NCI-H1694 treated with DMSO at 0.1 percent for 48 hours (cell line): ENCODE measurements at regions not wholly inside any gene's neighbourhood (a gene's known extent, or its start where the extent isn't known, plus 50 kb on each side); places are given as distances from the start of the nearest gene placed in this dataset.

Source experiments
- DNase-seq: peaks from one replicate; lab custom pipeline; 2025; lab: John Stamatoyannopoulos, UW

DNA sequence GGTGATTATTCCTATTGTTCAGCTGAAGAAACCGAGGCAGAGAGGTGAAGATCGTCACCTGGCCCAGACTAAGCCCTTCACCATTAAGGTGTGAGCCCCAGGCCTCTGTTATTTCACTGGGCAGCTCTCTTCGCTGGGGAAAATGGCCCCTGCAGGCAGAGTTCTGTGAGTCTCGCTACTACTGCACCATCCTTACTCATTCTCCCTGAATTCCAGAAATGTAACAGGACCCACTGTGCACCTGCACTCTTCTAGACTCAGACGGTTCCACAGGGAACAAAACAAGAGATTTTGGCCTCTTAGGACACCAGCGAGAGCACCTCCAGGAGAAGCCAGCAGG, 147.7 kb upstream of the GLI2 start:
- DNase-seq: no peak

DNA sequence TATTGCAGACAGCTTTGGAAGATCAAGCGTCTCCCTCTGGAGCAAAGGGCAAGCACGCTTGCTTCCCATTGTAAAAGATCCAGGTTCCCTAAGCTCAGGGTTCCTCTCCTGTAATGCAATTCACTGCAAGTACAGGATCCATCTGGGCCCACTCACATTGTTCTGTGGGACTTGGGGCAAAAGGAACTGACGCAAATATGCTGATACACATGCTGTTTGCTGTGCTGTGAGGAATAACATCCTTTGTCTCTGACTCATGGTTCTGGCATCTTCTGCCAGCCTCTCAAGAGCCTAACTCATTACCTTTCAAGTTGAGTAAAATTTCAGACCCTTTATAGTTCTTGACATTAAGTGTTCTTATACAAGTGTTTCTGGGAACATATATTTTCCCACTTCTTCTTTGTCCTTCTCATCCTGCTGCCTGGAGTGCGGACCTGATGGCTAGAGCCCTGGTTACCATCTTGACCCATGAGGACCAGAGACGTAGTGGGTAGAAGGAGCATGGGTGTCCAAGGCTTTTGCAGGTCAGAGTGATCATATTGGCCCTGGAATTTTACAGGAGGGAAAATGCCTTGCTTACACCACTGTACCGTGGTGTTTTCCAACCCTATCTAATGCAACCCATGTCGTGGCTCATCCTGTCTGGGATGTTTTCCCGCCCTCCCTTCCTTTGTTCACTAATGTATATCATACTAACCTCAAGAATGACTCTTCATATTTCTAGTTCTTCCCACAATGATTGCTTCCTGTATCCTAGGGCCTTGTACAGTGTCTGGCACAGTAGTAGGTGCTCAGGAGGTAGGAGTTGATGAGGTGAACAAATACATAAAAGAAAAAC, 145.7 kb upstream of the GLI2 start:
- DNase-seq: no peak

DNA sequence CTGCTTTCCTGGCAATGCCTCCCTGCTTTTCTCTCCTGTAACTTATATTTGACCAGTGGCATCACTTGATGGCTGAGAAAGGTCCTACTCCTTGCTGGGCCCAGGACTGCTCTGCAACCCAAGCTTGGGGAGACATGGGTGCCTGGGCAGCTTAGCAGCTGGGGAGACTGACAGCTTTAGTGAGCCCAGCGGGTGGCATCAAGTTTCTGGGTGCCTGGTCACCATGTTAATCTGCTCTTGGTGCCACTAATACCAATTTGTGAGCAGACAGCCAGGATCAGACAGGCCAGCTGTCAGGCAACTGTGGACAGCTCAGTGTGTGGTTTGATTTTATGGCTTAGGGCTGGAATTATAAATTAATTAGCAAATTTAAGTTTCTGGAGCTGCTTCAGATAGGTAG, 144.8 kb upstream of the GLI2 start:
- DNase-seq: no peak

DNA sequence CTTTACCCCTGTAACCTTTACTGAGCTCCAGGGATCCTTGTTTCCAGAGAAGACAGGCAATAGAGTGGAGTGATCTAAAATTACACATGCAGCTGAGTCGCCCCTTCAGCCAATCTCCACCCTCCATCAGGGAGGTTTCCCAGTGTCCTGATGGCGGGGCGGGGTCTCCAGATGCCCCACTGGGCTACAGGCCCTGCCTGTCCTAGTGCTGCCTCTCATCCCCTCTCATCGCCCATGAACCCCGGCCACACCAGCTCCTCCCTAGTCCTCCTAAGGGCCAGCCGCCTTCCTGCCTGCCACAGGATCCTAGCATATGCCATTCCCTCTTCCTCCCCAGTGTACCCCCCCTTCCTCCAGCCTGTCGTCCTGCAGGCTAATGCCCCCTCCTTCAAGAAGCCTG, 144.1 kb upstream of the GLI2 start:
- no peak for DNase-seq

DNA sequence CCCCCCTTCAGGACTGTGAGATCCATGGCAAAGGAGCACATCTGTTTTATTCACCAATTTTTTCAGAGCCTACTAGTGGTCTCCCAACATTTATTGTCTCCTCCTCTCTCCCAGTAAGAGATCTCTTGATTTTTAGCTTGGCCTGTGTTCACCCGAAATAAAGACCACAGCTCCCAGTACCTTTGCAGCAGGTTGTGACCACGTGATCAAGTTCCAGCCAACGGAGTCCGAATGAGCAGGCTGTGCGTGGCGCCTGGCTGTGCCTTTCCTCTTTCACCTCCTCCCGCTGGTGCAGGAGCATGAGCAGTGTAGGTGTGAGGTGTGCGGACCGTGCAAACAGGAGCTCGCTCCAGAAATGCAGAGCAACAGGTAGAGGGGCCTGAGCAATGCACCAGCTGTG, 143.6 kb upstream of the GLI2 start:
- DNase-seq: no peak

DNA sequence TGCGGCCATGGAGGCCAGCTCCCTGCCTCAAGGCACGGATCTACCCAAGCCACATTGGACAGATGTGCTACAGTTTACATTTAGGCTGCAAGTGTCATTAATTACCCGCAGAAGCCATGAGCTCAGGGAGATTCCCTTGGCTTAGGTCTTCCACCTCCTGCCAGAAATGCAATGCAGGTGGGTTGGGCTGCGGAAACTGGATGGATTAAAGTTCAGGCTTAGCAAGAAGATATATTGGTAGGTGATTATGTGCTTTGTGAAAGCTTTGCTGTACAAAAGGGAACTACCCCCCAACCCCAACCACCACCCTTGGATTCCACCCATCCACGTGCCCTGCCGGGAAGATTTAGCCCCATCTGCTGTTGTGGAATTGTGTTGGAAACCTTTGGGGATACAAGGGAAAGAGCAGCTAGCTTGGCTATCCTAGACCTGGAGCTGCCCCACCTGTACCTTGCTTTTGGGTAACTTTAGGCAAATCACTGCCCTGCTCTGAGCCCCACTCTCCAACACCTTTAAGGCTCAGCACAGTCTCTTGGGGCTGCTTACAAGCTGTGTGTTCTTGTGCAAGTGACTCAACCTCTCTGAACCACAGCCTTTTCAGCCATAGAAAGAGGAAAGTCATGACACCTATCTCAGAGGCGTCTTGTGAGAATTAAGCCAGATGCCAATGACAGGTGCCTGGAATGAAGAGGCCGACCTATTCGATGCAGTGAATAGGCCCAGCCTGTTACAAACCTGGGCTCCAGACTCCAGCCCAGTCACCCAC, 141.6 kb upstream of the GLI2 start:
- DNase-seq: no peak

DNA sequence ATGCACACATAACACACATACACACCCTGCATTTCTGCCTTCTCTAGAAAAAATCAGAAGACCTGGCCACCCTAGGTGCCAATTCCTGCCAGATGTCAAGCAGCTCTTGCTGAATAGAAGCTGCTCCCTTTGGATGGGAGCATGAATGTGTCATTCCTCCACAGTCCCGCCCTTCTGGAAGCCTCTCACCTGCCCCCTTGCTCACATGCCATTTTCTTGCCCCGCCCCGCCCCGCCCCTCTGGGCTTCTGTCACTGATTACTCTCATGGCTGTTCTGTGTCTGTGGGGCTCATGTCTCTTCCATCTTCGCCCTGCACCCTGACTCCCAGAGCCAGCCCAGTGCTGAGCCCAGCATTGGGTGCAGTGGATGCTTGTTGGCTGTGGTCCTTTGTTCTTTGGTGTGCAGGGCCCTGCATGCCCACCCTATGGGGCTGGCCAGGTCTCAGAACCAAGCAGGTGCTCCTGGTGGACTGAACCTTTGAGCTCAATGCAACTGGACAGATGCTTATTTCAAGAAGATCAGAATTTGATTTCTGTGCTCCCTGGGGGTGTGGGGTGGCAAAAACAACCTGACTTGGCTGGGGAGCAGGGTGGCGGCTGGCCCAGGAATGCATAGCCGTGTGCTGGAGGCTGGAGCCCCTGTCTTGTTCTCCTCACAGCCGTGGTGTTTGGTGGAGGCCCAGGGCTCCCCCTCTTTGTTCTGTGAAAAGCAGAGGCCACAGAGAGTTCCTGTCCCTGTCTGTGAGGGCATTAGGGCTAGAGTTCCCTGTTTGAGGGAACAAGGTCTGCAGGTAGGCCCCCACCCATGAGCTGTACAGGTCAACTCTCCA, 140.6 kb upstream of the GLI2 start:
- peak; percentile 7 for DNase-seq

DNA sequence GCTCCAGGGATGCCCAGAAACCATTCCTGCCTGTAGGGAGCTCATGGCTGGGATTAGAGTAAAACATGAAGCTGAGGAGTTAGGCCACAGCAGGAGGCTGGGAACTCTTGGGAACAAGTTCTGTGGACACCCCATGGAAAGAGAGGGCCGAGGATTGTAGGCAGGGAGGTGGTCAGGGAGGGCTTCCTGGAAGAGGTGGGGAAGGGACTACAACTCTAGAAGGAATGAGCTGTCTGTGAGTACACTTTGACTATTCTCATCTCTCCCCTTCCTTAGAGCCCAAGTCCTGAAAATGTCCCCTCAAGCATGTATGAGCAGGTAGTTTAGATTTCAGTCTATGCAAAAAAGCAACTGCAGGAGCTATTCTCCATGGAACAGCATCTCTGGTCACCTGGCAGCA, 139.9 kb upstream of the GLI2 start:
- no peak for DNase-seq

DNA sequence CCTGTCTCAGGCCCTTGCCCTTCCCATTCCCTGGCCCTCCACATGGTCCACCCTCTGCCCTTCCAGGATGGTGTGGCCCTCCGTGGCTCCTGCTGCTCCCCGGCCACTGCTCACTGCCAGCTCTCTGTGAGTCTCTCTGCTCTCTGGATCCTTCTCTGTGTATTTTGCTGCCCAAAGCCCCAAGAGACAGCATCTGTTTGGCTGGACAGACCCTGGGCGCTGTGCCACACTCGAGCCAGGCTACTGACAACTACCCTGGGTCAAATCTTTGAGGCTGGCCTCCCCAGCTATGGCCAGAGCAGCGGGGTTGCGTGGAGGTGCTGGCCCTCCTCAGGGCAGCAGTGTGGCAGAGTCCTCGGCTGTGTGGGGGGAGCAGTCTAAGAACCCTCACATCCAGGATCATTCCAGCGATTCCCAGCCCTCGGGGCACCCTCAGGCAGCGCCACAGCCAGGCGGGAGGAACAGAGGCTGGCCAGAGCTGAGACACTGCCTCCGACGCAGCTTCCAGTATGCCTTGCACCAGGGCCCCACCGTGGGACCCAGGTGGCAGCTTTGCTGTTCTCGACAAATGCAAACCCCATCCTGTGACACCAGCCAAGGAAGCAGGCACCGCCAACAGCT, 139.4 kb upstream of the GLI2 start:
- DNase-seq: peak; percentile 42

DNA sequence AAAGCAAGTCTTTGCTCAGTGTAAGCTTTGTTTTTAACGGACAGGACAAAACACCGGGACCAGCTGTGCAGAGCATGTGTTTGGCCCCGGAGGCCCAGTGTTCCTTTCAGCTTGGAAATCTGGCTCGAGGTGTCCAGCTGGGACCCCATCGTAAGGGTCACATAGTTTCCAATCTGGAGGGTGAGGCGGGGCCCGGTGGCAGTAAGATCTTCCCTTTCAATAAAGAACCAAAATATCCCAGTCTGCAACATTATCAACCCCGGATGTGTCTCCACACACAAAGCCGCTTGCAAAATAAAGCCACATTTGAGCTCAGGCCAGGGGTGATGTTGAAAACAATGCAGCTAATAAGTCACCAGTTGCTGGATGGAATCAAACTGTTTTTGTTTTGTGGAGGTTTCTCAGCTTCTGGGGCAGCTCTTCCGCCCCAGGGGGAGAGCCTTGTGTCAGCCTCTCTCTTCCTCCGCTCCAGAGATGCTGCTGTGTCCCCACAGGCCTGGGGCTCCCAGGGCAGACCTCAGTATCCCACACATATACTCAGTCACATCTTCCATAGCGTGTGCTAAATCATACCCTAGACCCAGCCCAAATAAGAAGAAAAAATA, 138.6 kb upstream of the GLI2 start:
- peak; percentile 42 for DNase-seq

DNA sequence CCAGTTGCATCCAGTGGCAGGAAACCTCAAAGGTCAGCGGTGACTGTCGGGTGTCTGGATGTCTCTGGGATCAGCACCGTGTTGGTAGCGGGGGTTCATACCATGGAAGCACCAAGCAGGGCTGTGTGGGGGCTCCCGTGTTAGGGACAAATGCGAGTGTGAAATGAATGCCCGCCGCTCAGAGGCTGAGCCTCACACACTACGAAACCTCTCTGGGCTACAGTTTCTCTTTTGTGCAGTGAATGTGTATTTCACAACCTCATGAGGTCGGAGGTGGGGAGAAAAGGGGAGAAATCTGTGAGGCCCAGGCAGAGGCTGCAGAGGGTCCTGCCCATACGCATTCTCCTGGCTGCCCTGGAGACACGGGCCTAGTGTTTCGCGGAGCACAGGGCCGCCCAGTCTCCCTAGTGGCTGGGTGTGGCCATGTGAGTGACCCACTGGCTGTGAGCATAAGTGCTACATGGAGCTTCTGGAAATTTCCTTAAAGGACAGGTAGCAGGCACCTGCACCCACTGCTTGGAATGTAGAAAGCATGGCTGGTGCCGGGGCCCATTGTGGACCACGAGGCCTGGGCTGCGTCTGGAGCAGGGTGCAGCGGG, 138.0 kb upstream of the GLI2 start:
- DNase-seq: no peak

DNA sequence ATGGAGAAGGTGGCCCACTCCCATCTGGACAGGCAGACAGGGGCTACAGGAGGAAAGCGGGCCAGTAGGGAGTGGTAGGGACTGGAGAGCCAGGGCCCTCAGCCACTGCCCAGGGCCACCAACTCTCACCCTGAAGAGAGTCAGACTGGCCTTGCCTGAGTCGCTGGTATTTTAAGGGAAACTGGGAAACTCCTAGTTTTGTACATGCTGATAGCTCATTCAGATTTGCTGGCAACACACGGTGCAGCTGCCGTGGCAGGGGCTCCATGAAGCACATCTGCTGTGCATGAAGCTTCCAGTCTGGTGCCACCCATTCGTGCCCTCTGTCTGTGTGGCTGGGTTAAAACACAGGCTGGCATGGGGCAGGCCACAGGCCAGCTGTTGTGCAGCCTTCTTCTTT, 137.3 kb upstream of the GLI2 start:
- DNase-seq: peak; percentile 66

DNA sequence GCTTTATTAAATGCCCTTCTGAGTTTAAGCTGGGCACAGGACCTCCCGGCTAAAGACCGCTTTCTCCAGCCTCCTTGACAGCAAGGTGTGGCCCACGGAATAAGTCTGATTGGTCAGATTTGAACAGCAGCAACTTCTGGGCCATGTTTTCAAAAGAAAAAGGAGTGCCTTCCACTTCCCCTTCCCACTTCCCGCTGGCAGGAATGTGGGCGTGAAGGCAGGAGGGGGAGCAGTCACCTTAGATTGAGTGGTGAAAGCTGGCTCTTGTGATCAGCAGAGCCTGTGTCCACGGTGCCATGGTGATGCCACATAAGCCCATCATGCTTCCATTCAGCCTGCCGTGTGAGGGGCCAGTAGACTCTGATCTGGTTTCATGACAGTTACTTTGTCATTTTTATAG, 136.6 kb upstream of the GLI2 start:
- DNase-seq: no peak

DNA sequence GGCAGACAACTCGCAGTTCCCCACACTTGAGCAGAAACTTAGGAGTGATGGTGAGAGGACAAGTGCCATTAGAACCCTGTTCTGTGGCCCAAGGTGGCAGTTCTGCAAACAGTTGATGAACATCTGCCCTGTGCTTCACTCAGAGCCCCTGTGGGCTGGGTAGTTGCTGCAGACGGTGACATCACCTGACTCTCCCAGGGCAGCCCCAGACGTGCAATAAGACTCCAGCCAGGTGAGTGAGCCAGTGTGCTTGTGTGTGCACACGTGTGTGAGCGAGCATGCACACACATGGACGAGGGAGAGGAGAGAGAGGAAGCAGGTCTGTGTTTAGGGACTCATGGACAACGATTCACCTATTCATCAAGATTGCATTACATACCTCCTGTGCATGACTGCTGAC, 136.0 kb upstream of the GLI2 start:
- DNase-seq: no peak

DNA sequence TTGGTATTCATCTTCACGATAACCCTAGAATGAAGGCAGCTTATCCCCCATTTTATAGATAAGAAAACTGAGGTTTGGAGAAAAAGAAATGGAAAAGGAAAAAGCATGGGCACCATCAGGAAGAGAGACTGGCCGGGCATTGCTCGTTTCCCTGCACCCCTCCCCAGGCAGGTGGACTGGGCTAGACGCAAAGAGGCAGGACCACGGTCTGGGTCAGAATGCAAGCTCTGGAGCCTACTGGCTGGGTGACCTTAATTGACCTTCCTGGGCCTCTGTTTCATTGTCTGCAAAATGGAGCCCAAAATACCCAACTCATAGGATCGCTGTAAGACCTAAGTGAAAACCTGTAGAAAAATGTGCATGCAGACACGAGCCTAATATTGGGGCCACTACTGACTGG, 135.3 kb upstream of the GLI2 start:
- no peak for DNase-seq

DNA sequence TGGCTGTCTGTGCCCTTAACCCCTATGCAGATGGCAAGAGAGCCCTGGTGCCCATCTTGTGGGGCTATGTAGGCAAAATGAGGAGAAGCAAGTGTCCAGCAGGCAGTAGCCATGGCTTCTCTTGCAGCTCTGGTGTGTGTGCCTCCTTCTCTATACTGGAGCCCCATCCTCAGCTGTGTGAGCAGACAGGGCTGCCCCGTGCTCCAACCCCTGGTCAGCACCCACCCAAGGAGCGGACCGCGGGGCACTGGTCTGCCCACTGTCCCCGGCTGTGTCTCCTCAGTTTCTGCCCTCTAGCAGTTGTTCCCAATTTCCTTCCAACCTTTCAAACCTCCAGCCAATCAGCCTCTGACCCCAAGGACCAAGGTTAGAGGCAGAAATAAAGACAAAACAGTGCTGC, 134.9 kb upstream of the GLI2 start:
- DNase-seq: no peak

DNA sequence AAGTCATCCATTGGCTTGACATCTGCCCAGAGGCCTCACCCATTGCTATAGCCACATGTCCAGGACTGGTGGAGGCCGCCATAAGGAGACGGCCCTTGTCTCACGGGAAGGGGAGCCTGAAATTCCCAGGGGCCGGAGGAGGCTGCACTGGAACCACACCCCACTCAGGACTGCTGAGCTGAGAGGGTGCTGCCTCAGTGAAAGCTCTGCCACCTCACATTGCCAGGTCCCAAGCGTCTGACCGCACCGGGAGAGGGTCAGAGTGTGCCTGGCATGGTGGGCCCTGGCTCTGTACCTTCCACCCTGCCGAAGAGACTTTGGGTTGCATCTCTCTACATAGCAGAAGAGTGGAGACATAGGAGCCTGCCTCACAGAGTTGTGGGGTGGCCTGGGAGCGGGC, 134.1 kb upstream of the GLI2 start:
- DNase-seq: no peak

DNA sequence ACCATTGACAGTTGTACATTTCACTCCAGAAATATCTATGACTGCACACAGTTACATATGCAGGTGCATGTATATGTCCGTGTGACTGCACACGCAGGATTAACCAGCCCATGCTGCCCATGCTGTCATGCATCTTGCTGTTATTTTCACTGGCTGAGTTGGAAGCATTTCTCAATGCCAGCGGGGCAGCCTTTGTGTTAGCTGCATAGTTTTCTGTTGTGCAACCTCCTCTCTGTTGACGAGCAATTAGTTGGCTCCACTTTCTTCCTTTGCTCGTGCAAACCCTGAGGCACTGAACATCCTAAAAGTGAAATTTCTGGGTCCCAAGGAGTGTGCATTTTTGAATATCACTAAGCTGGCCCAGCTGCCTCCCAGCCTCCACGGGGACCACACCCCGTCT, 133.4 kb upstream of the GLI2 start:
- DNase-seq: no peak

DNA sequence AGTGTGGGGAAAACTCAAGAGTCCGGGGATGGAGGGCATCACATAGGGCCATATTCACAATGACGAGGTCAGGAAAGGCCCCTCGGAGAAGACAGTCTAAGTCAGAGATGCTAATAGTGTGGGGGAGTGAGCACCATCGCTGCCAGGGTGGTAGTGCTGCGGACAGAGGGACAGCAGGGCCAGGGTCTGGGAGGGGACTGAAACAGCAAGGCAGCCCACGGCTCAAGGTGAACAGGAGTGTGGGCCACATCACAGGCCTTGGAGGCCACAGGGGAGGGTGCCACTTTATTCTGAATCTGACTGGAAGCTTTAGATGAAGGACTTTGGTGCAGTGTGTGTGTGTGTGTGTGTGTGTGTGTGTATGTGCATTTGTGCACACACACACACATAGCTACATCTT, 130.9 kb upstream of the GLI2 start:
- no peak for DNase-seq

DNA sequence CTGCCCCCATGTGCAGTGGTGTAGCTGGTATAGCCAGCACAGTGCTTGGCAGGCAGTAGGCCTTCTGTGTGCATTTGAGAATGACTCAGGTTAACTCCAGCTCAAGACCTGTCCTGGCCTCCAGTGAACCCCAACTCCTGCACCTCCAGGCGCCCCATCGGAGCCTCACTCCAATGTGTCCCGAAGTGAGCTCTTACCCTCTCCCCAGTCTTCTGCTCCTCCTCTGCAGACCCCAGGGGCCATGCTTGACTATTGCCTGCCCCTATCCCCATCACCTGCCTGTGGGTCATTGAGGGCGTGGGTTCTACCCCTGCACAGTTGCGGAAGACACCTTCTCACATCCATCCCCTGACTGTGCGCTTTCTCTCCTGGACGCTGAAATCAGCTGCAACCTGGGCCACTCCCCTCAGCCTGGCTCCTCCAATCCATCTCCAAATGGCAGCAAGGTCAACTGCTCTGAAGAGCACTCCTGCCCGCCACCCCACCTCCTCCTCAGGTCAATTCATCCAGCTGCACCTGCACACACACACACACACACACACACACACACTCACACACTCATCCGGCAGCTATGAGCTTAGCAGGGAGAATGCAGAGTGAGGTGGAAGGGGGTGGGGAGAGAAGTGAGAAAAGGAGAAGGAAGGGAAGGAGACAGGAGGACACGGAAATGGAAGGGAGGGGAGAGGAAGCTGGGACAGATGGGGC, 130.3 kb upstream of the GLI2 start:
- no peak for DNase-seq

DNA sequence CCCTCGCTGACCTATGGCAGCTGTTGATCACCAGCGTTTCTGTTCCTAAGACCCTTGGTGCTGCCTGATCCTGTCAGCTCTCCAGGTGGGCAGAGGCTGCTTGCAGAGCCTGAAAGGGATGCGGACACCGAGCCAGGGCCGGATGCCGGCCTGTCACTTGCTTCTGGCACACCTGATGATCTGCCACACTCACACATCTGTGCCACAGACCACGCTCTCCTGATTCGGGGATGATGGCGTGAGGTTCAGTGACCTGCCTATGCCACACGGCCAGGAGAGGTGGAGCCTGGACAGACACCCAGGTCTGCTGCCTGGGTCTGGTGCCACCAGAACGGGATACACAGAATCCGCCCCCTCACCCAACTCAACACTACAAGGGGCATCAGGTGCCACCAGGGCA, 129.4 kb upstream of the GLI2 start:
- DNase-seq: no peak
